ENCODE measurements at regions not wholly inside any gene's neighbourhood (a gene's known extent, or its start where the extent isn't known, plus 50 kb on each side); places are given as distances from the start of the nearest gene placed in this dataset.

DNA sequence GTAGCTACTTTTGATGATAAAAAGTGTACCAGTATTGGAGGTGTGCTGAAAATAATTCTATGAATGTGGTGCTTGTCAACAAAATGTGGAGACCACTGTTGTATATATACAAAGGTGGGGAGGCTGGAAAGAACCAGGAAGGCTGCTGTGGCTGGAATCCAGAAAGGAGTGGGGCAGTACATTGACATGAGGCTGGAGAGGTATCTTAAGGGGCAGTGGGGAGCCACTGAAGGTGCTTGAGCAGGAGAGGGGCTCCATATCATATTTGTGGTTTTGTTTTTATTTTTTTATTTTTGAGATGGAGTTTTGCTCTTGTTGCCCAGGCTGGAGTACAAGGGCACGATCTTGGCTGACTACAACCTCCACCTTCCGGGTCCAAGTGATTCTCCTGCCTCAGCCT, 87.9 kb upstream of the NEURL1B start:
- peak; percentile 5 for DNase-seq (ENCODE audit: low spot score)
- intact Hi-C loops (cut with DNase I): loop anchor here (5.0 to 10.0 kb wide), 2 partner anchors 71 to 92 kb away; partner anchors contain the start of gene NEURL1B (in 1 of the 2)

DNA sequence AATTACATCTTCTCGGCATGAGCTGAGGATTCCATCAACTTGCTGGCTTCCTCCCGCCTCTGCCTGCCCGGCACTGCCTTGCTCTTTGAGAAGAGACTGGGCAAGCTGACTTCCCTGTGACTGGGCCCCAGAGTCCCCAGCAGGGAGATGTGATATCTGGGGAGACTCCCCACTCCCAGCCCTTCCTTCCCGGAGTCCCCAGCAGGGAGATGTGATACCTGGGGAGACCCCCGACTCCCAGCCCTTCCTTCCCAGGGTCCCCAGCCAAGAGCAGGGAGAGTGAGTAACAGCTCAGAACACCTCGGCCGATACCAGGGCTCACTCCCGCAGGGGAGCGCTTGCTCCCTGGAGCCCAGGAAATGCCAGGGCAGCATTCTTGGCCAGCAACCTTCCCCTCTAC, 90.1 kb upstream of the NEURL1B start:
- DNase-seq (ENCODE audit: low spot score): peak; percentile 43
- intact Hi-C loops (cut with DNase I): loop anchor here (5.0 to 10.0 kb wide), 2 partner anchors 69 to 94 kb away; partner anchors contain the start of gene NEURL1B (in 1 of the 2)

DNA sequence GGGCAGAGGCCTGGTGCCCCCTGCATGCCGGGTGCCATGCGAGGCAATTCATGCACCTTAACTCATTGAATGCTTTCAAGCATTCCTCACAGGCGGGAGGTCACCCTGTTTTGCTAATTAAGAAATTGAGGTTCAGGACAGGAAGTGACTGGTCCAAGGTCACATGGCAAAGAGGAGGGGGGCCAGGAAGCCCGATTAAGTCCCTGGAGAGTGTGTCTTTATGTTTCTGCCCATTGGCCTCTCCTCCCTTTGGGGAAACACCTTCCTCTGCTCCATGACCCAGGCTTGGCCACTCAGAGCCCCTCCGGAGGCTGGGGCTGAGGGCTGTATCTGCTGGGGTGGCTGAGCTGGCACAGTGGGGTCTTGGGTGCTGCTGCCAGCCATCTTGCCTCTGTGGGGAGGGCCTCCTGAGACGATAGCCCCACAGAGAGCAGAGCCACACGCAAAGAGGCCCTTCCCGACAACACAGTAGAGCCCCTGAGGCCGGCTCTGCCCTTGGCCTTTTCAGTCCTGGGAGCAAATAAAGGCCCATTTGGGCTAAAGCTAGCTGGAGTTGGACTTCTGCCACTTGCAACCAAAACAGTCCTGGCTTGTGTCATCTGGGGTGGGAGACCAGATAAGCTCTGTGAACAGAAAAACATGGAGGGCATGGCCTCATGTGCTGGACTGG, 90.8 kb upstream of the NEURL1B start:
- no peak for DNase-seq (ENCODE audit: low spot score)
- intact Hi-C loops (cut with DNase I): loop anchor here (5.0 to 10.0 kb wide), 2 partner anchors 68 to 95 kb away; partner anchors contain the start of gene NEURL1B (in 1 of the 2)

DNA sequence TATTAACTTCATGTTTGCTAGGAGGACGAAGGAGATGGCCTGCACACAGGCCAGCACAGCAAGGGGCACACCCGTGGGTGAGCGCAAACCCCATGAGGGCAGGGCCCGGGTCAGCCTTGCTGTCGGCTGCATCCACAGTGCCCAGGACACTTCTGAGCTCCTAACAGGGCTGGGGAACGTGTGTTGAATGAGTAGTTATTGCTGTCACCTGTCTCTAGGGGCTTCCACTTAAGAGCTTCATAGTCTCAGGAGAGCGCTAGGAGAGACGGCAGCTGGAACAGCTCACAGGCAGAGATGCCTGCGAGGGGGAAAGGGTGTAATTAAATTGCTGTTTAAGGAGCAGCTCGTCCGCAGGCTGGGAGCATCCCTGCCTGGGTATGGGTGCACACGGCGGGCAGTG, 91.4 kb upstream of the NEURL1B start:
- intact Hi-C loops (cut with DNase I): loop anchor here (5.0 to 10.0 kb wide), 2 partner anchors 67 to 95 kb away; partner anchors contain the start of gene NEURL1B (in 1 of the 2)
- DNase-seq (ENCODE audit: low spot score): no peak

DNA sequence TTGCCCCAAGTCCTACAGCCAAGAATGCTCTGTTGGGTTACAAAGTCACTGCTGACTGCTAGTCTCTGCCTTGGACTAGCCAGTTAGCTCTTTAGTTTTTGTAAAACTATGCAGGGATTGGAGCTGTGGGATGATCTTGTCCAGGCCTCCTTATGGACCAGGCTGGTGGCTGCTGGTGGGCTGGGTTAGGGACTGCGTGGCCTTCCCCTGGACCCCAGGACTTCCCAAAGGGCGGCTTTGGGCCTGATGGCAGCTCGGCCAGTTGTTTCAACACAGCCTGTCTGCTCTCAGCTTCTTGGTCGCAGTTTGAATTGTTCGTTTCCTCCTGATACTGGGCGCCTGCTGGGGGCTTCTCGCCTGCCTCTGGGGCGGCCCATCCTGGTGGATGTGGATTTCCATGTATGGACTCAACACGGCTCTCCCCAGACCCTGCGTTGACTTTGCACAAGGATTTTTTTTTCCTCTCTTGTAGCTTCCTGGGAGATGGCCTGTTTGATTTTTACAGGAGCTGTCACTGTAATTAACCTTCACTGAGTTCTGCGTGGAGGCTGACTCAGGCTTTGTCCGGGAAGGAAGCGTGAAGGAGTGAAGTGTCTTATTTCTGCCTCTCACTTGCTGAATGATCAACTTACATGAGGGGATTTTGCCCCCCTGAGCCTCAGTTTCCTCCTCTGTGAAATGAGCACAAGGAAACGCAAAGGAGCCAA, 91.9 kb upstream of the NEURL1B start:
- intact Hi-C loops (cut with DNase I): no loop called here
- no peak for DNase-seq (ENCODE audit: low spot score)

DNA sequence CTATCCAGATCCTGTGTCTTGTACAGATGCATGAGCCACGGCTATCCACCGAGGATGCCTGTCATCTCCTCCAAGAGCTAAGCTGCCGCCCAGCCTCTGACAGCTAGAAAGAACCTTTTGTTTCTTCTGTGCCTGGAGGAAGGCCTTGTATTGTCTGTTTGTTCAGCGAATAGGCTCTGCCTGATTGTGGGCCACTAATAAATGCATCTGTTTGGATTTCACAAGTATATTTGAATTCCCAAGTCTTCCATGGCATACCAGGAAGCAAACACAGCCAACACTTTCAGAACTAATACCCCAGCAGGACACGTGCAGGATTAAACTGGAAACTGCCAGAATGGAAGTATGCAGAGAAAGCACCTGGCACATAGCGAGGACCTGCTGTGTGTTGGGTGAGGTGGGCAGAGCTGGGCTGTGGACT, 92.7 kb upstream of the NEURL1B start:
- intact Hi-C loops (cut with DNase I): no loop called here
- DNase-seq (ENCODE audit: low spot score): no peak

DNA sequence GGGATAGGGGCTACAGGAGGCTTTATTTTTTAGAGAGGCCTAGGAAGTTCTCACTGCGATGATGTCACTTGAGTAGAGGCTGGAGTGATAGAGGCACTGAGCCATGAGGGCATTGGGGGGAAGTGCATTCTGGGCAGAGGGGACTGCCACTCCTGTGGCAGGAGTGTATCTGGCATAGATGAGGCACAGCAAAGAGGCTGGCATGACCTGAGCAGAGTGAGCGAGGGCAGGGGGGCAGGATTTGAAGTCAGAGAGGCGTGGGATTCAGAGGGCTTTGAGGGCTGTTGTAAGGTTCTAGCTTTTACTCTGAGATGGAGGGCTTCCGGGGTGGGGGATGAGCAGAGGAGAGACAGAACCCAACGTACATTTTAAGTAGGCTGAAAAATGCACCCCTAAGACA, 91.9 kb upstream of the SH3PXD2B start:
- intact Hi-C loops (cut with DNase I): no loop called here
- DNase-seq (ENCODE audit: low spot score): no peak

DNA sequence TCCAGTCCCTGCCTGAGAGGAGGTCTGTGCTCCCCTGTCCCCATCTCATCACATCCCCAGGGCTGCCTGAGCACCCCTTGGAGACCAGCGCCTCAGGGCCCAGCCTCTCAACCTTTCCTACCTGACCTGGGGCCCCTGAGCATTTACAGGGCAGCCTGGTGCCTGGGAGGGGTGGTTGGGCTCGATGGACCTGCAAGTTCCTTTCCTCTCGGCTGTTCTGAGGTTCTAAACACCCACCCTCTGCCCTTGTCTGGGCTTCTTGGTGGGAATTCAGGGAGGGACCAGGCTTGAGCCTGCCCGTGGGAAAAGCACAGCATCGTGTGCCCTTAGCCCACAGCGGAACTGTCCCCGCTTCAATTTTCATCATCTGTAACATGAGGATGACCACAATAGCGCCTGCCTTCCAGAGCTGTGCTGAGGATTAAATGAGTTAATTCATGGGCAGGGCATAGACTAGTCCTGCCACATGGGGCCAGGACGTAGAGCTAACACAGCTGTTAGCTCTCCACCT, 91.0 kb upstream of the SH3PXD2B start:
- no peak for DNase-seq (ENCODE audit: low spot score)

DNA sequence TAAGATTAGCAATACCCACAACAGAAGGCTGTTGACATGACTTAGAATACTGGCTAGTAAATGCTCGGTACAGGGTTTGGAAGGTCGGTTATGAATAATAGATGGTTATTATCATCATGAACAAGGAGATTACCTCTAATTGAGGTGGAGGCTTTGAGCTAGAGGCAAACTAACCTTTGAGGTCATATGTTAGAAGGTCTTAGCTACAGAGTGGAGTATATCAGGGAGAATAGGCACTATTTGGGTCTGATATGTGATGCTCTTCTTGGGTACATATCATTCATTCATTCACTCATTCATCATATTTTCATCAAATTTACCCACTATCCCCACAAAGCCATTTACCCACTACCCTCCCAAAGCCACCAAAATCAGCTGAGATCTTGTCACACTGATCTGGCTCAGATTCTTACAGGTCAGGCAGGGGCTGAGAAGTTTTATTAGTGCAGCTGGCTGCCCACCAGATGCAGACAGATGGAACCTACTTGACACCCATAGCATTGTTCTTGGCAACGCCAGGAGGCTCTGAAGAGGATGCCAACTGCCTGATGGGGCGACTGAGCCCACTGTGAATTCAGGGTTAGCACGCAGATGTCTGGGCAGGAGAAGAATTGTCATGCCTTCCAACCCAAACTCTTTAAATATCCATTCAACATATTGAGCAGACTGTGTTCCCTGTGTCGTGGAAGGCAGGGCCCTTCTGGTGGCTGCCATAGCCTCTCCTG, 90.2 kb upstream of the SH3PXD2B start:
- intact Hi-C loops (cut with DNase I): no loop called here
- DNase-seq (ENCODE audit: low spot score): no peak

More for the DNA sequence above, 91.0 kb upstream of the SH3PXD2B start:
- intact Hi-C loops (cut with DNase I): no loop called here

DNA sequence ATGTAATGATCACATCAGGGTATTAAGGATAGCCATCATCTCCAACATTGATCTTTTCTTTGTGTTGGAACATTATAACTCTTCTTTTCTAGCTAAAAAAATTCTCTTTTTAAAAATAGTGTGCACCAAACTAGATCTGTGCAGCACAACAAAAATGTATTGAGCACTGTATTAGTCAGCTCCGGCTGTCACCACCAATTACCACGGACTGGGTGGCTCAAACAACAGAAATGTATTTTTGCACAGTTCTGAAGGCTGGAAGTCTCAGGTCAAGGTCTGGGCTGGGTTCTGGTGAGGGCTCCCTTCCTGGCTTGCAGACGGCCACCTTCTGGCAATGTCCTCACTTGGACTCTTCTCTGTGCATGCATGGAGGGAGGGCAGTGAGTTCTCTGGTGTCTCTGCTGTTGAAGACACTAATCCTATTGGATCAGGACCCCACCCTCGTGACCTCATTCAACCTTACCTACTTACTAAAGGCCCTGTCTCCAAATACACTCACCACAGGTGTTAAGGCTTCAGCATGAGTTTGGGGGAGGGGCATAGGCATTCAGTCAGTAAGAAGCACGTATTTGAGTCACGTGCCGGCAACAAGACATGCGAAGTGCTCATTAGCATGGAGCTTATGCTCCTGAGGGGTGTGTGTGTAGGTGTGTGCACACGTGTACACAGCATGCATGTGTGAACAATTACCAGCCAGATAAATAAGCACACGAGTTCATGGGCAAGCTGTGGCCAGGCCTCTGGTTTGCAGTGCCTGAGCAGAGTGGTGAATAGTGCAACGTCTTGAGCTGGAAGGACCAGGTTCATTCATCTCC, 89.4 kb upstream of the SH3PXD2B start:
- intact Hi-C loops (cut with DNase I): no loop called here
- DNase-seq (ENCODE audit: low spot score): peak; percentile 9

DNA sequence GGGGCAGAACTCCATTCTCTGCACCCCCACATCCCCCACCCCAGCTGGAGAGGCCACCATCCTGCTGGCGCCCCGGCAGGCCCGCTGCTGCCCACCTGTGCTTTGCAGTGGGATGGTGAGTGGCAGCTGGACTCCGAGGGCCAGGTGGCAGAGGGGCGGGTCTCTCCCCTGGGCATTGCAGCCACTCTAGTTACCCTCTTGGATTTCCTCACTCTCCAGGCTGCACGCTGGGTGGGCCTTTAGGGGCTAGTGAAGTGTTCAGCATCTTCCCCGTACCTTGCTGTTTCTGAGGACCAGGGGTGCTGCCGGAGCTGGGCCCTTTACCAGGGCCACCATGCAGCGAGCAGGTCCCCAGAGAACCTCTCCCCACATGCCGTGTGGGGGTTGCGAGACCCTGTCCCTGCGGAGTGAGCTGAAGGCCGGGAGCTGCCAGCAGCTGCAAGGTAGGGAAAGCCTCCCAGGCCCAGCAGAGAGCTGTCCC, 88.4 kb upstream of the SH3PXD2B start:
- no peak for DNase-seq (ENCODE audit: low spot score)
- intact Hi-C loops (cut with DNase I): no loop called here

DNA sequence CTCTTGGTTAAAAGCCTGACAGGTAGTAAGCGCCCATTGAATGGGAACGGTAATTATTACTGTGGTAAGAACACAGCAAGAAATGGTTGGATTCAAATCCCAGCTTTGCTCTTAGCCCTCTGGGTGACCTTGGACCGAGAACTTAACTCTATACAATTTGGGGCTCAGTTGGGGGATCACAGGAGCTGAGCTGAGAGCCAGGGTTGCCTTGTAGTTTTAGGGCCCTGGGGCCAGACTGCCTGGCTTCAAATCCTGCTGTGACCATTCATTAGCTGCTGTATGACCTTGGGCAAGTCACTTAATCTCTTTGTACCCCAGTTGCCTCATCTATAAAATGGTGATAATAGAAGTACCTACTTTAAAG, 87.4 kb upstream of the SH3PXD2B start:
- intact Hi-C loops (cut with DNase I): no loop called here
- no peak for DNase-seq (ENCODE audit: low spot score)

DNA sequence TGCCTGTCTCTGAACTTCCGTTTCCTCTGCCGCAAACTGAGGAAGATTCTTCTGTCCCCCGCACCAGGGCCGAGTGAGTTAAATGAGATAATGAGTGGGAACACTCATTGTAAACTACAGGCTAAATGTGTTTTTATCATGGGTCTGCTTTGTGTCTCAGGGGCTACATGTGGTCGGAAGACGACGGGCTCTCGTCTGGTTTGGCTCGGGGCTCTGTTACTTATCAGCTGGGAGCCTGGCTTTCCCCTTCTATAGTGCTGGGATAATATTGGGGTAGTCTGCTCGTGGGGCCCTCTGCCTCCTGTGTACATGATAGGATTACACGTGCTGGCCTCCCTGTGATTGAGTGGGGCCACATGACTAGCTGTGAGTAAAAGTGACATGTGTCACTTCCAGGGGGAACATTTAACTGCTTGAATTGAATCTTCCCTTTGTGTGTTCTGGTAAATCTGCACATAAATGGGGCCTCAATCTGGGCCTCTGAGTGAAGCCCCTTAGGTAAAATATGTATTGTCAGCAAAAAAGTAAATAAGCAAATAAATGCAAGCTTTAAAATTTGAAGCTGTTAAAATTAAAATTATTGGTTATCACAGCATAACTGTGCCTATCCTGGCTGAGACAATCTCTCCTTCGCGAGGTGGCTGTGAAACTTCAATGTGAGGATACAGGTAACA, 86.9 kb upstream of the SH3PXD2B start:
- intact Hi-C loops (cut with DNase I): no loop called here
- DNase-seq (ENCODE audit: low spot score): no peak

DNA sequence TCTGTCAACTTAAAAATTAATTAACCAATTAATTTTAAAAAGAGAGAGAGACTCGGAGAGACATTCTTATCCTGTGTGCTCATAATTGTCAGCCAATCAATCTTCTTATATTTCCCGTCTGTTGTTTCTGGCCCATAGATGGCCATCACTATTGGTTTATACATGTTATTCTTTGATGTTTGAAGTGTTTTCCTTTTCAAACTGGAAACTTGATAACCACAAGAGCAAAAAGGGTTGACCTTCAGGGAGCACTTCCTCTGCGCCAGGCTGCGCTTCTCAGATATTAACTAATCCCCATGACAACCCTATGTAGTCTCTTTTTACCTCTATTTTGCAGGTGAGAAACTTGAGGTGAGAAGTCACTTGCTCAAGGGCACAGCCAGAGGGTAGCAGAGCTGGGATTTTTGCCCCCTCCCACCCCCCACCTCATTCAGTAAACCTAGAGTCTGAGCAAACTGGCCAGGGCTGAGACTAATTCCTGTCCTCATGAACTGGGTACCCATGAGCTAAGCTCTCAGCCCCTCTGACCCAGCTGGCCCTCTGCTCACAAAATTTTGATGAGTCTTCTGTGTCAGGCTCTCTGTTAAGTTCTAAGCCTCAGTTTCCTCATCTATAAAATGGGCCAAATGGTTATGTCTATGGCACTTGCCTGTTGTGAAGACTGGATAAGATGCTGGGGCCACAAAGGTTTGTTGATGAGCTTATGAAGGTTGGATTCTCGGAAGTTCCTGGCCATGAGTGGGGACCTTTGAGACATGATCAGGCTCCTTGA, 86.0 kb upstream of the SH3PXD2B start:
- no peak for DNase-seq (ENCODE audit: low spot score)

DNA sequence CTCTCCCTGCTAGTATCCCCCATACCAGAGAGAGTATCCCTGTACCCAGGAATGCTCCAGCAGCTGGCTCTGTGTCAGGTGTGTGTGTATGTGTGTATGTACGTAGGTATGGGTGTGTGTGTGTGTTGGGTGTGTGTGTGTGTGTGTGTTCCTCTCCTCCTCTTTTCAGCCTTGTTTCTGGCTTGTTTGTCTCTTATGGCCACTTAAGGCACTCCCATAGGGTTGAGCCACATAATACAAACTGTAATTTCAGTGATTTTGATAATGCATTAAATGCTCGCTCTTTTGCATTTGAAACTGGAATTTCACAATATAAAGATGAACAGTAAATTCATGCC, 80.8 kb upstream of the SH3PXD2B start:
- intact Hi-C loops (cut with DNase I): no loop called here
- DNase-seq (ENCODE audit: low spot score): no peak

More for the DNA sequence above, 86.0 kb upstream of the SH3PXD2B start:
- intact Hi-C loops (cut with DNase I): no loop called here

DNA sequence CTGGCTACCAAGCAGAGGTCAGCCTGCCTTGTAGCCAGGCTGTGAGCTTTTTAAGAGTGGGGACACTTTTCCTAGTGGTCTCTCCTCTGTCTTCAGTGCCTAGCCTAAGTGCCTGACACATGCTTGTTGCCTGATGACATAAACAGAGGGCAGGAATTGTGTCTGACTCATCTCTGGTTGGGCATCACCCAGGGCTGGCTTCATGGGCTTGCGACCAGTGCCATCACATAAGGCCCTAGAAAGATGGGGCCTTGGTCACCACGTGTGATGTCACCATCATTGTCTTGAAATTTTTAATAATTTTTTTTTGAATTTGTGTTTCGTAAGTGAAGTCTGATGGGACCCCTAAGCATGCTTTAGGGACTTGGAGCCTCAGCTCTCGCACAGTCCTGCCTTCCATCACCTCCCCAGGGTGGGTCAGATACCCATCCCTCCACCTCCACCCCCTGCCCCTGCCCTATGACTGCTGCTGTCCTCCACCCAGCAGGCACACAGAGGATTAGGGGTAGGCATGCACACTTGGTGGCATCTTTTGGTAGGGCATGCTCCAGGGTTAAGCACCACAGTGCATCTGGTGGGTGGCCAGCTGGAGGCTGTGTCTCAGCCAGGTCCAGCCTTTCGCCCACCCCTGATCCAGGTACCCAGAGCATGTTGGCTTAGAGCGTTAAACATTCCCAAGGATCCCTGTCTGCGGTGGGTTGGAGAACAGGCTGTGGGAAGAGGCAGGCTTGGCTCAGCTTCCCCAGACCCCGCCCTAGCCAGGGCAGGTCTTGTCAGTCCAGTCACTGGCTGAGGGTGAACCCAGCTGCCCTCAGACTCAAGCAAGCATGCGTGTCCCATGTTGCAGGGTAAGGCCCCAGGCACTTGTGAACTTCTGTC, 80.1 kb upstream of the SH3PXD2B start:
- intact Hi-C loops (cut with DNase I): no loop called here
- peak; percentile 61 for DNase-seq (ENCODE audit: low spot score)

Data from posterior vena cava (tissue), 2 donors.